NK-92 treated with Interleukin-12 subunit alpha and Interleukin-12 subunit beta, amount 100 ng/mL, for 24 hours (cell line): ENCODE measurements at regions not wholly inside any gene's neighbourhood (a gene's known extent, or its start where the extent isn't known, plus 50 kb on each side); places are given as distances from the start of the nearest gene placed in this dataset.

Experiments
- DNase-seq: peaks from one replicate; lab custom pipeline; 2025; lab: John Stamatoyannopoulos, UW

DNA sequence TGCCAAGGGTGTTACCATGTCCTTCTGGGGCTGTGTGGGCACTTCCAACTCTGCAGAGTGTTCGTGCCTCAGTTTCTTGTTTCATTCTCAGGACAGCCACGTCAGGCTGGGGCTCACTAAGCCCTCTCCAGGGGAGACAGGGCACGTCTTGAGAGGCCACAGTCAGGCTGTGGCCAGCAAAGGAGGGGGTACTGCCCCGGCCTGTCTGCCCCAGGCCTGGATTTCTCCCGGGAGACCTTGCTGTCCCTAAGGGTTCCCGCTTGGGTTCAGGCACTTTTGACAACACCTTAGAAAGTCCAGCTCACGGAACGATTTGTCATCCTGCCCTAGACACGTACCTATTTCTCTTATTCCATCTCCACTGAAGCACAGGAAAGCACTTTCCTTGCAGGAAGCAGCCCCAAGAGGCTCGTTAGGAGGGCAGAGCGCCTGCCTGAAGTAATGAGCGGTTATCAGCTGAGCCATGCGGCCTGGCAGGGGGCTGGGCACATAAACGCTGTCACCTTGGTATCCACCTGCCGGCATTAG is 290.4 kb upstream of the RTL1 start:
- DNase-seq = no peak

DNA sequence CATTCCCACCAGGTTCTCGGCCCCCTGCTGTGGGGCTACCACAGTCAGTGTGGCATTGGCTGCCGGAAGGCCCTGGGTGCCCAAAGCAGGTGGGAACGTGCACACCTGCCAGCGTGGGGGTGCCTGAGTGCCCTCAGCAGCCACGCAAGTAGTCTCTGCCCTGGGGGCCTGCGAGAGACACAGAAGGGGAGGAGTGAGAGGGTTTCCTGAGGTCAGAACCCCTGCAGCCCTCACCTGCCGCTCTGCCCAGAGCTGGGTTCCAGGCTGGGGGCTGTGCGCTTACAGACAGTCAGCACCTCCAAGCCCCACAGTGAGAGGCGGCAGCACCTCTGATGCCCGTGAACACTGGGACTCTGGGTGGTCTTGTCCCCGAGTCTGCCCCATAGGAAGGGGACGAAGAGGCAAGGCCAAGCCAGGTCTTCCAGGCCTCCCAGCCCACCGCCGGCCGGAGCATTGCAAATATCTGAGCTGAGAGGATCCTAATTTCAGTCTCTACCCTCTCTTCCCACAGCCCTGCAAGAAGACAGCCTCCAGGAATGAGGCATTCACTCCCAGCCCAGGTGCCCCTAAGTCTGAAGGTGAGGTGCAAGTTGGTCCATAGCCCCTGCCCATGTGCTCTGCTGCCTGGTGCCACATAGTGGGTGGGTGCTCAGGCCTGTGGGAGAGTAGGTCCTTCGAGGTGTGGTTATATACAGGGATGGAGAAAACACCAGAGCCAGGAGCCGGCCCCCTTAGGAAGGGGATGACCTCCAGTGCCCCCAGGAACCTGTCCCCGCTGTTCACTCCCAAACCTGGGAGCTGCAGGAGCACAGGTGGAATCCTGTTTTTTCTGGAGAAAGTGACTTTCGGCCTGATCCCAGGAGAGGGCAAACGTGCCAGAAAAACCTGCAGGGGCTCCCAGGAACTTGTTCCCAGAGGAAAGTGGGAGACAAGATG is 291.1 kb upstream of the RTL1 start:
- DNase-seq = no peak

DNA sequence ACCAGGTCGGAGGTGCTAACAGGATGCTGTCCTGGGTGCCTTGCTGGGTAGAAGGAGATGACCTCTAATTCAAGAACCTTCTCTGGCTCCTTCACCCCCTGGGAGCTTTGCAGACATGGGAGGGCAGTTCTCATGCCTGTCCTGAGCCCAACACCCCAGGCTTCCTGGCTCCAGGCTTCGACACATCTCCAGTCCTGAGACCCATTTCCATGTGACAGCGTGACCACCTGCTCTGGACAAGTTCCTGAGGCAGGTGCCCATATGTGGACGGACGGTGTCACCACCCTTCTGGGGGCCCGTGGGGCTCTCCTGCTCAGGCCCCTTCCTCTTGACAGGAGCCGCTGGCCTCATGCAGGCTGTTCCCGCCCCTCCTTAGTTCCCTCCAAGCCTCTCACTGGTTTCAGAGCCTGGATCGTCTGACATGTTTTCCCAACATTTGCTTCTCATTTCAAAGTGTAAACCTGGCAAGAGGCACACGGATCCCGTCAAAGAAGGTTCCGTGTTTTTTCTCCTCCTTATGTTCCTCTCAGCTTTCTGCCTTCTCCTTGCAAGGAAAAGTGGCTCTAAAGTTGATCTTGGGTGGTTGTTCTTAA is 291.9 kb upstream of the RTL1 start:
- no peak for DNase-seq

DNA sequence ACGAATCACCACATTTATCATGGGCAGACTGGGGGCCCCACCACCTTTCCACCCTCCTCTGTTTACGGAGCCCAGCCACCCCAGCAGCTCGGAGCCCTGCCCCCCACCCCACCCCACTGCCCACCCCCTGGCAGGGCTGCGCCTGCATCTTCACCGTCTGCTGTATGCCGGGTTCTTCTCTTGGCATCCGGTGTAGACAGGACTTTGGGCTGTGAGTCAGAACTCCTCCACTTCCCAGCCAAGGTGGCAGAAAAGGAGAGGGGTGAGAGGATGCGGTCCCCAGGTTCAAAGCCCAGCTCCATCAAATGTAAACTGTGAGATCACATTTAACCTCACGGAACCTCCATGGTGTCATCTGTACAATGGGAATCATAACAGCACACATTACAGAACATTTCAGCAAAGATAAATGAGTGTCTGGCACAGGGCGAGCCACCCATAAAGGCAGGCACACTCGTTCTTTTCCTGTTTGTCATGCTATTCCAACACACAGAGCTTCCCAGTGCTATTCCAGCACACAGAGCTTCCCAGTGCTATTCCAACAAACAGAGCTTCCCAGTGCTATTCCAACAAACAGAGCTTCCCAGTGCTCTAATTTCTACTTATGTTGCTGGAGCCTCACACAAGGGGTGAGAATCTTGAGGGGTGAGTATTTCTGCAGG is 292.7 kb upstream of the RTL1 start:
- DNase-seq = no peak

DNA sequence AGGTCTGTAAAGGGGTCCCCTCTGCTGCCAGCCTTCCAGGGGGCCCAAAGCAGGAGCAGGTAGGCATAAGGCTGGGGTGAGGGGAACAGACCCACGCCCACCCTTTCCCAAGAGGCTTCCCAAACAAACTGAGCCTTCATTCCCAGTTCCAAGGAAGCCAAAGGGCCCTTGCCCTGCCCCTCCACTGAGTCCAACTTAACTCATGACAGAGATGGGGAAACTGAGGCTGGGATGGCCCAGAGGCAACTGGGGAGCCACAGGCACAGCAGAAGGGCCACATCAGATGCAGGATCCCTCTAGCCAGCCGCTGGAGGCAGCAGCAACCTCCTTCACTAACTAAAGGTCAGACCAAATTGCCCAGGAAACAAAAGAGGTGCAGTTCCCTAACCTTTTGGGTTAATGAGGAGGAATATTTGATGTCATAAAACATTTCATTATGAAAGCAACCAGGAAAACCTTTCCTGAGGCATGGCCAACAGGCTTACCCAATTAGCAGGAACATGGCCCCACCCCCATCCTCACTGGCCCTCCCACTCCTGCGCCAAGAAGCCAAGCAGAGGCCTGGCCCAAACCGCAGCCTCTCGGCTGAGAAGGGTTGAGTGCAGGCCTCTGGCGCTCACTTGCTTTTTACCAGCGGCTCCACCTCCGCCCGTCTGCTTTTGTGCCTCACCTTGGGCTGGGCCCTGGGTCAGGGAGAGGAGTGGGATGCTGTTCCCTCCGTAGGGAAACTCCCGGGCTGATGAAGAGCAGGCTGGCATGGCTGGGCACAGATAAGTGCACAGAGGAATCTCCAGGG is 293.5 kb upstream of the RTL1 start:
- DNase-seq = no peak

DNA sequence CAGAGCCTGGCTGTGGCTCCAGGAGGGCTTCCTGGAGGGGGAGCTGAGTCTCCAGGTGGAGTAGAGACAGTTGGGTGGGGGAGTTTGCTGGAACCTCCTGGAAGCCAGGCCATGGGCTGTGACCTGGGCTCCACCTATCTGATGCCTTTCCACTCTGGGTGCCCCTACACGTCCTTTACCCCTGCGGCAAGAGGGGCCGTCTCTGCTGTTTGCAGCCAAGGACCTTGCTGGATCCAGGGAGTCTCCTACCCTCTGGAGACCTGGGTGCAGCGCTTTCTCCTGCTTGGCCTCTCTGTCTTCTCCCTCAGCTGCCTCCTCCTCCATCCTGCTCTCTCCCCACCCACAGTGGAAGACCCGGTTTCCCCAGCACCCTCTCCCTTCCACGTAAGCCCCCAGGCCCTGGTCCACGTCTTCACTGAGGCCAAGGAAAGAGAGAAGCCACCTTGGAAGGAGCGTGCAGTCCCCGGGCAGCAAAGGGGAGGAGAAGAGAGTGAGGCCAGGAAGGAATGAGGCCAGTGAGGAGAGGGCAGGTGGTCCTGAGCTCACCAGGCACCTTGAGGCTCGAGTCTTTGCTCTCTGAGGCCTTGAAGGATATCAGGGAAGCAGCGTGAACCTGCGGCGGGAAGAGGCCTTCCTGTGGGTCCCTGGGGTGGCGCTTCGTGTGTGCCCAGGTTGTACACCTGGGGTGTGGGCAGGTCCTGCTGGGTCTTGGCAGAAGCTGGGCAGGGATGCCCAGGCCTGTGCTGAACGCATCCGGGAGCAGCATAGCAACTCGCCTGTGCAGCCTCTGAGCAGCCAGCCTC is 294.3 kb upstream of the RTL1 start:
- no peak for DNase-seq

DNA sequence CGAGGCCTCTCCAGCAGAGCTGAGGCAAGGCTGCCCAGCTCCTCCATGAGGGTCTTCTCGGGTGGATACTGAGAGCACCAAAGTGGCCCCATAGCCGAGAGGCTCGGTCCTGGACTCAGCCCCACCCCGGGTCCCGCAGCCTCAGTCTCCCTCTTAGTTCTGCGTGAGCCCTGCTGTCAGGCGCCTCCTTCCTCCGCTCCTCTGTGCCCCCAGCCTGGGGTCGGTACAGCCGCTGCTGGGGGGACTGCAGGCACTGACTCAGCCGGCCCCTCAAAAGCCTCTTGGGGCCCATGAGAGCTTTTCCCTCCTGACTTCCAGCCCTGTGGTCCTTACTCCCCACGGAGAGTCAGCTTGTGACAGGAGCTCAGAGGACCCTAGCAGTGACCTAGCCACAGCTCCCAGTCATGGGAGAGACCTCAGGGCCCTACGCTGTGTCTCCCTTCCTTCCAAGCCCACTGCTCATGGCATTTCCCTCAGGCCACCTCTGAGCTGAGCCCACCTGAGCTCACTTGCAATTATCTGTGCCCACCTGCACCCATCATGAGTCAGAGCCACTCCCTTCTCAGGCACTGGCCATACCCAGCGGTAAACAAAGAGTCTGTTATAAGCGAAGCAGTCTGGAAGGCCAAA is 295.0 kb upstream of the RTL1 start:
- DNase-seq = no peak

DNA sequence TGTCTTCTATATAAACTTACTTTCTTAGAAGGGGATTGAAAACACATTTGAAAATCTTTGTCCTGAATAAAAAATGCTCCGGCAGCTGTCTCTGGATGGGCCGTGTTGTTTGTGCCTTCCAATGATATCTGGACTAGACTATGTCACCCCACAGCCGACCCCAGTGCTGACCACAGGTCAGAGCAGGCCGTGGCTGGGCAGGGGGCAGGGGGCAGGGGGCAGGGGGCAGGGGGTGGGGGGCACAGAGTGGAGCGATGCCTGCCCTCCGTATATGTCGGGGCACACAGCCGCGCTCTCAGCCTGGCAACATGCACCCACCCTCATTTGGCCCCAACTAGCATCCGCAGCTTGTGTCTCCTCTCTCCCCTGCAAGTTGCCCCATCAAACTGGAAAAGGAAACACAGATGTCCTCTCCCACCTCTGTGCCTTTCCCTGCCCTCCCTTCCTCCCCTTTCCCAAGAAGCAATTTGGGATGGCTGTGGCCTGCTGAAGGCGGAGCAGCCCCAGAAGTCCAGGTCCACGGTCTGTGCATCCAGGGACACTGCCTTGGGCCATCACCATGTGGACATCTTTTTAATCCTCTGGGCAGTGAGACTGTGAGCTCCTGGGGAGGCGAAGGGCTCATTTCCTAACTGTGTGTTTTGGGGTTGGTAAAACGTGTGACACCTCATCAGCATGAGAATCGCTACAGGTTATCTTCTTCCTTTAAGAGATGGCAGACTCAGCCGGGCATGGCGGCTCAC is 295.7 kb upstream of the RTL1 start:
- no peak for DNase-seq

DNA sequence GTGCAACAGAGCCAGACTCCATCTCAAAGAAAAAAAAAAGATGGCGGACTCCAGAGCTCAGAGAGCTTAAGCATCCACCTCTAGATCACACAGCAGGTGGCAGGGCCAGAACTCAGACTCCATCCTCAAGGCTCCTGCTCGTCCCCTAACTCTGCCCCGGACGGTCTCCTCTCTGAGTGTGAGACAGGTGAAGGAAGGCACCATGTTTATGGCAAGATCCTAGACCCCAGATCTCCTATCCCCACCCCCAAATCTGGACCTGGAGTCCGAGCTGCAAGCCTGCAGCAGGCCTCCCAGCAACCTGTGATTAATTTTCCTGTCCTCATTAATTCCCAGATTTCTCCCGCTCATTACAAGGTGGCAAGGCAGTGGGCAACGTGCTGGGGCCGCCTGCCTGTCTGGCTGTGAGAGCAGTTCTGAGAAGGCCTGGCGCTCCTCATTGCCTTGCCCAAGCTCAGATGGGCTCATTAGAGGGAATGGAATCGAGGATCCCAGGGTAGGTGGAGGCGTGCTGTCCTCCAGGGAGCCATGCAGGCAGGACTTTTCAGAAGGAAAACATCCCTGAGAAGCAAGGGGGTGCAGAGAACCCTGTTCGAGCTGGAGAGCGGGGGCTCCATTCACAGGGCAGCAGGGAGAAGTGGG is 296.6 kb upstream of the RTL1 start:
- DNase-seq = no peak

DNA sequence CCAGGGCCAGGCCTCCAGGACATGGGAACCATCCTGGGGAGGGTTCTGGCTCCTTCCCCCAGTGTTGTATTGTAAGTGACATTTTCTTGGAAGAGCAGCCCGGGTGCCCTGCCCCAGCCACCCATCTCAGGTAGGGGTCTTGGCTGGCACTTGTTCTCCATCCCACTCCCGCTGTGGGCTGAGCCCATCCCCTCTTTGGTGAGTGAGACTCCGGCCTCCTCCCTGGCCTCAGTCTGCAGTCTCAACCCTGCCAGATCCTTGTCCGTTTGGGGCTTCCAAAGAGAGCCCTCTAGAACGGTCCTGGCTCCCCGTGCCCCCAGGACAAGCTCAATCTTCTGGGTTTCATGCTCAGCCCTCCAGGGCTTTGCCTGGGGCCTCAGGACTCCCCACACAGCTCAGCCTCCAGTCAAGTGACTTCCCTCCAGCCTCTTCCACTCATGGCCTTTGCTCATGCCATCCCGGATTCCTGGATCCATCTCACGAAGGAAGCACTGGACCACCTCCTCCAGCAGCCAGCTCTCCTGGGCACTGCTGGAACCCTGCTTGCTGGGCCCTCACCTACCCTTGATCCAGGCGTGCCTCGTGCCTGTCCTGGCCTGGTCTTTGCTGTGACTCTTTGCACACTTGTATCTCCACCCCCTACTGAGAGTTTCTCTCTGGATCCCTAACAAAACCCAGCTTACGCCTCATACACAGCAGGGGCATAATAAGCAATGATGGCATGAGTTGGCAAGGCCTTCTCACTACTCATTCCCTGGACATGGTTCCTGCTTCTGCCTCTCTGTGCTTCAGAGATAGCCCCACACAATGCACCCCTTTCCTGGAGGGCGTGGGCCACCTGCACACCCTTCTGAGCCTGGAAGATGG is 297.4 kb upstream of the RTL1 start:
- no peak for DNase-seq

DNA sequence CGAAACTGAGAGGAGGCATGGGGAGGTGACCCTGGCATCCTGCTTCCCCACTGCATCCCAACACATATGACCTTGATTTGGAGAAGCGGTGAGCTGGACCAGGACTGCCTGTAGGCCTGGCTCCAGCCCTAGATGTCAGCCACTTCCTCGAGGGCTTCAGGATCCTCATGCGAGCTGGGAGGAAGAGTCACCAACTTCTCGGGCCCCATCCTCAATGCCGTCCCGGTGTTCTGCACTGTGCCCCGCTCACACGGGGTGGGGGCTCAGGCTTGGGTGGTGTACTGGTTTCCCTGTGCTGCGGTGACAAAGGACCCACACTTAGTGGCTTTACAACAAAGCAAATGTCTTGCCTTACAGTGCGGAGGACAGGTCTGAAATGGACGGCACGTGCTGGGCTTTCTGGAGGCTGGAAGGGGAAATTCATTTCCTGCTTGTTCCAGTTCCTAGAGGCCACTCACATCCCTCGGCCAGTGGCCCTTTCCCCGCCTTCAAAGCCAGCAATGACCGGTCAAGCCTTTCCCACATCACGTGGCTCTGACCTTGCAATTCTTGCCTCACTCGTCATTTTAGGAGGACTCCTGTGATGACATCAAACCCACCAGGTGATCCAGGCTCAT is 298.1 kb upstream of the RTL1 start:
- DNase-seq = no peak

DNA sequence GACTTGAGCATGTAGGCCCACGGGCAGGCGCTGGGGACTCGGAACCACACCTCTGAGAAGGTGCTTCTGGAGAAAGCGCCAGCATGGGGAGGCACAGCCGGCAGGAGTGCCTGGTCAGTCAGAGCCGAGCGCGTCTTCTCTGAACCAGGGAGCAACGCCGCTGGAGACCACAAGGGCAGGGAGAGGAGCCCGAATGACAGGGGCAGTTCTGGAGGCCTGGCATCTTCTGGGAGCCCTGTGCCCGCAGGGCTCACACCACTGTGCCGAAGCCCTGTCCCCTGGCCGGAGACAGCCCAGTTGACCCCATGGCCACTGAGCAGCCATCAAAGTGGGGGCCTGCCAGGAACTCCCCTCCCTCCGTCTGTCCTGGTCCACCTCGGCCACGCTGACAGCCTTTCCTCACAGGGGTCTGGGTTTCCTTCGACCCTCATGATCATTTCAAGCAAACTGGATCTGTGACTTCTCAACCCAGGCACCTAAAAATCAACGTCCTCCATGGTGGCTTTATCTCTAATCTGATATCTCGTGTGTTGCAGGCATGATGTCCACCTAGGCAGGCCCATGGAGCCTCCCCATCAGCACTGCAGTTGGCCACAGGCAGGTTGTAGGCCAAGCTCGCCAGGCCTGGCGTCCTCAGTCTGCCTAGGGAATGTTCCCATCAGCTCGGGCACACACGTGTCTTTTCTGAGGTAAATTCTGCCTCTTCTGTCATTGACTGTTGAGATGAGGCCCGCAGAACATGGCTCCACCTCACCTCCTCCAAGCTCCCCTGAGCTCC is 299.3 kb upstream of the RTL1 start:
- no peak for DNase-seq

DNA sequence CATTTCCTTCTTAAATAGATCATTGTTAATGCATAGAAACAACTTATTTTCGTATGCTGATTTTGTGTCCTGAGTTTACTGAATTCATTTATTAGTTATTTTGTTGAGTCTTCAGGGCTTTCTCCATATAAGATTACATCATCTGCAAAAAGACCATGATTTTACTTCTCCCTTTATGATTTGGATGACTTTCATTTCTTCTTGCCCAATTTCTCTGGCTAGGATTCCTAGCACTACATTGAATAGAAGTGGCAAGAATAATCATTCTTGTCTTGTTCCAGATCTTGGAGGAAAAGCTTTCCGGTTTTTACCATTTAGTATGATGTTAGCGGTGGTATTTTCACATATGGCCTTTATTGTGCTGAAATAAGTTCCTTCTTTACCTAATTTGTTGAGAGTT is 303.0 kb upstream of the RTL1 start:
- no peak for DNase-seq

DNA sequence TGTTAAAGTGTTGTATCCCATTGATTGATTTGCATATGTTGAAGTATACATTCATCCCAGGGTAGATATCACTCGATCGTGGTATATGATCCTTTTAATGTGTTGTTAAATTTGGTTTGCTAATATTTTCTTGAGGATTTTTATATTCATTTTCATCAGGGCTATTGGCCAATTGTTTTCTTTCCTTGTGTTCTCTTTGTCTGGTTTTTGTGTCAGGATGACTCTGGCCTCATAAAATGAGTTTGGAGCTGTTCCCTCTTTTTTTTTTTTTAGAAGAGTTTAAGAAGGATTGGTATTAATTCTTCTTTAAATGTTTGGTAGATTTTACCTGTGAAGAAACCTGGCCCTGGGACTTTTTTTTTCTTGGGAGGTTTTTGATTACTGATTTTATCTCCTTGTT is 303.5 kb upstream of the RTL1 start:
- DNase-seq = no peak

DNA sequence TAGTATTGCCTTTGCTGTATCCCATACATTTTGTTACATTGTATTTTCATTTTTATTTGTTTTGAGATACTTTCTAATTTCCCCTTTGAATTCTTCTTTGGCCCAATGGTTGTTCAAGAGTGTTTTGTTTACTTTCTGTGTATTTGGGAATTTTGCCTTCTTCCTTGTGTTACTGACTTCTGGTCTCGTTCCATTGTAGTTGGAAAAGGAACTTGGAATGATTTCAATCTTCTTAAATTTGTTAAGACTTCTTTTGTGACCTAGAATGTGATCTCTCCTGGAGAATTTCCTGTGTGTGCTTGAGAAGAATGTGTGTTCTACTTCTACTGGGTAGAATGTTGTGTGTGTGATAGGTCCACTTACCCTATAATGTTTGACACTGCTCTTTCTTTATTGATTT is 304.4 kb upstream of the RTL1 start:
- no peak for DNase-seq

DNA sequence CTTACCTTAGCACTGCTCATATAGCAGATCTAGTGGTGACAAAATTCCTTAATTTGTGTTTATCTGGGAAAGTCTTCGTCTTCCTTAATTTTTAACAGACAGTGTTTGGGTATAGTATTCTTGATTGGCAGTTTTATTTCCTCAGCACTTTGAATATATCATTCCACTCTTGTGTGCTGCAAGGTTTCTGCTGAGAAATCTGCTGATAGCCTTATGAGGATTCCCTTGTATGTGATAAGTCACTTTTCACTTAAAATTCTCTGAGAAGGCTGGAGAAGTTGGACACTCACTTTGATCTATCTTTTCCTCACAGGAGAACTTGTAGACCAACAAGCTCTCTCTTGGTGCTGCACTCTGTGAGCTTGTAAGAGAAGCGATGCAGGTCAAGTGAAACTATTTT is 306.1 kb upstream of the RTL1 start:
- no peak for DNase-seq

DNA sequence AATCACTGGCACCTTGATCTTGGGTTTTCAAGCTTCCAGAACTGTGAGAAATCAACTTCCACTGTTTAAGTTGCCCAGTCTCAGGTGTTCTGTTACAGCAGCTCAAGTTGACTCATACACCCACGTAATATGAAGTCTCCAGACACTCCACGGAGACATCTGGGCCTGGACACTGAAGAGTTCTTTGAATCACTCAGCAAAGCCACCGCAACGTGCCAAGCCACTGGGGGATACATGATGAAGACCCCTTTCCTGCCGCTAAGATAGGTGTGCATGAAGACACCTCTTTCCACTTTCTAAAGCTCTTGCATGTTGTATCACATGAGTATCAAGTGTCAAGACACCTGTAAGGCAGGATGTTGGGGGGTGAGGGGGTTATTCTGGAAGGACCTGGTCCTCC is 311.7 kb upstream of the RTL1 start:
- DNase-seq = no peak
